Smooth muscle cell (in vitro differentiated cells): ENCODE measurements at regions not wholly inside any gene's neighbourhood (a gene's known extent, or its start where the extent isn't known, plus 50 kb on each side); places are given as distances from the start of the nearest gene placed in this dataset.

Source experiments
- DNase-seq: peaks from one replicate; lab custom pipeline; 2025; ENCODE audit not compliant: unreplicated experiment; lab: John Stamatoyannopoulos, UW
- H2AFZ ChIP-seq: fragments of 200-600 bp; sonication (generic); 2 replicates; pipeline ENCODE4 v1.6.0; 2016; ENCODE audit warnings: antibody characterized with exemption, low read depth, mild to moderate bottlenecking
- H3F3A ChIP-seq: fragments of 200-600 bp; sonication (generic); 2 replicates; pipeline ENCODE4 v1.6.0; 2017; ENCODE audit warnings: antibody characterized with exemption, low read depth
- H3K27ac ChIP-seq: fragments of 200-600 bp; sonication (generic); 2 replicates; pipeline ENCODE4 v1.5.1; 2016; ENCODE audit warnings: low read depth, mild to moderate bottlenecking
- H3K27me3 ChIP-seq: fragments of 200-600 bp; sonication (generic); 2 replicates; pipeline ENCODE4 v1.6.1; 2016; ENCODE audit warnings: low read depth, mild to moderate bottlenecking
- H3K36me3 ChIP-seq: fragments of 200-600 bp; sonication (generic); 2 replicates; pipeline ENCODE4 v1.5.1; 2016; ENCODE audit warnings: low read depth
- H3K4me1 ChIP-seq: fragments of 200-600 bp; sonication (generic); 2 replicates; pipeline ENCODE4 v1.5.1; 2016; ENCODE audit warnings: low read depth
- H3K4me2 ChIP-seq: fragments of 200-600 bp; sonication (generic); 2 replicates; pipeline ENCODE4 v1.6.0; 2016; ENCODE audit warnings: mild to moderate bottlenecking
- H3K4me3 ChIP-seq: fragments of 200-600 bp; sonication (generic); 2 replicates; pipeline ENCODE4 v1.5.1; 2016; ENCODE audit warnings: mild to moderate bottlenecking
- H3K79me2 ChIP-seq: fragments of 200-600 bp; sonication (generic); 2 replicates; pipeline ENCODE4 v1.6.0; 2016; ENCODE audit warnings: low read depth, mild to moderate bottlenecking
- H3K9ac ChIP-seq: fragments of 200-600 bp; sonication (generic); 2 replicates; pipeline ENCODE4 v1.6.0; 2016; ENCODE audit warnings: low read depth
- H3K9me3 ChIP-seq: fragments of 200-600 bp; sonication (generic); replicated peaks from 2 replicates; pipeline ENCODE4 v1.5.1; 2016; ENCODE audit warnings: low read depth
- H4K20me1 ChIP-seq: fragments of 200-600 bp; sonication (generic); 2 replicates; pipeline ENCODE4 v1.6.0; 2016; ENCODE audit warnings: low read depth
- CTCF ChIP-seq: fragments of 200-600 bp; sonication (generic); IDR thresholded peaks from 2 replicates; pipeline ENCODE4 v1.5.1; 2017; ENCODE audit warnings: borderline replicate concordance, mild to moderate bottlenecking, antibody characterized with exemption; ENCODE audit not compliant: insufficient read depth, poor library complexity, severe bottlenecking
- WGBS: methylation state at CpG from one replicate; pipeline ENCODE4 v1.1.7; 2016; ENCODE audit warnings: low lambda C conversion rate; 5-methylcytosine and 5-hydroxymethylcytosine counted together

- no peaks in the 10 kb centered on the region for H3F3A ChIP-seq
- no peaks in the 10 kb centered on the region for H4K20me1 ChIP-seq
- H3K27me3 ChIP-seq: no peaks in the 10 kb centered on the region
- no peak overlapping the region for H3K9ac ChIP-seq
- no peak for TF ChIP-seq CTCF
- no peak overlapping the region for H3K4me3 ChIP-seq
- H3K27ac ChIP-seq: no peak overlapping the region
- no peaks in the 10 kb centered on the region for H3K9me3 ChIP-seq
- no peaks in the 10 kb centered on the region for H3K4me1 ChIP-seq
- H3K4me2 ChIP-seq: no peak overlapping the region
- no peaks in the 10 kb centered on the region for H3K79me2 ChIP-seq
- no peak overlapping the region for H2AFZ ChIP-seq
- DNase-seq: no peak
- H3K36me3 ChIP-seq: no peaks in the 10 kb centered on the region
These were observed 349.2 kb upstream of the ZC3H15 start for GRCh38 chr2:186136860-186137259.

- no peak for DNase-seq
- Histone ChIP-seq H3K4me3 (no peak overlapping the region), H2AFZ (no peak overlapping the region), H3K9ac (no peak overlapping the region), H3K4me1 (no peaks in the 10 kb centered on the region), H3K4me2 (no peak overlapping the region), H3K27me3 (no peaks in the 10 kb centered on the region), H3K27ac (no peak overlapping the region), H3K9me3 (no peaks in the 10 kb centered on the region), H3K36me3 (no peaks in the 10 kb centered on the region), H4K20me1 (no peaks in the 10 kb centered on the region), H3F3A (no peaks in the 10 kb centered on the region), H3K79me2 (no peaks in the 10 kb centered on the region)
- WGBS: 91% methylated on average over 2 of the region's 2 CpGs
- no peak for TF ChIP-seq CTCF
These were observed 347.2 kb upstream of the ZC3H15 start for GRCh38 chr2:186138845-186139244.

GRCh38 chr2:186159101-186159500, 327.0 kb upstream of the ZC3H15 start:
- Histone ChIP-seq H3K9ac (no peak overlapping the region), H3K4me3 (no peak overlapping the region), H3K79me2 (no peaks in the 10 kb centered on the region), H3K27ac (no peak overlapping the region), H2AFZ (no peak overlapping the region), H3K27me3 (no peaks in the 10 kb centered on the region), H3K4me2 (no peak overlapping the region), H3K9me3 (peaks cover 3% of the 10 kb centered on the region), H4K20me1 (no peaks in the 10 kb centered on the region), H3K36me3 (no peaks in the 10 kb centered on the region), H3K4me1 (no peaks in the 10 kb centered on the region), H3F3A (no peaks in the 10 kb centered on the region)
- TF ChIP-seq CTCF: no peak
- DNase-seq: no peak

- no peak for TF ChIP-seq CTCF
- Histone ChIP-seq H2AFZ (no peak overlapping the region), H3K4me1 (no peaks in the 10 kb centered on the region), H3K4me2 (no peak overlapping the region), H3F3A (no peaks in the 10 kb centered on the region), H3K4me3 (no peak overlapping the region), H3K36me3 (no peaks in the 10 kb centered on the region), H3K79me2 (no peaks in the 10 kb centered on the region), H3K9me3 (no peaks in the 10 kb centered on the region), H3K27me3 (no peaks in the 10 kb centered on the region), H3K9ac (no peak overlapping the region), H4K20me1 (no peaks in the 10 kb centered on the region), H3K27ac (no peak overlapping the region)
- 96% methylated on average over 2 of the region's 2 CpGs for WGBS
- DNase-seq: no peak
These were observed 321.7 kb upstream of the ZC3H15 start for GRCh38 chr2:186164325-186164724.
